H9 (cell line): ENCODE measurements at regions not wholly inside any gene's neighbourhood (a gene's known extent, or its start where the extent isn't known, plus 50 kb on each side); places are given as distances from the start of the nearest gene placed in this dataset.

Source experiments
- DNase-seq: peaks from one replicate; pipeline ENCODE4 v3.0.0-alpha.2; 2017
- H2AFZ ChIP-seq: one replicate; pipeline ENCODE4 v1.6.1; 2013; ENCODE audit warnings: mild to moderate bottlenecking, low read length, control low read depth, moderate library complexity
- H2AK5ac ChIP-seq: 2 replicates; pipeline ENCODE4 v1.6.1; 2013; ENCODE audit warnings: low read length, control low read depth, mixed read lengths; ENCODE audit not compliant: insufficient read length
- H2BK120ac ChIP-seq: one replicate; pipeline ENCODE4 v1.6.1; 2013; ENCODE audit warnings: low read depth, mild to moderate bottlenecking, low read length, control low read depth, inconsistent platforms; ENCODE audit not compliant: poor library complexity, severe bottlenecking
- H2BK12ac ChIP-seq: 2 replicates; pipeline ENCODE4 v1.6.1; 2013; ENCODE audit warnings: low read length, control low read depth, mixed read lengths, low read depth; ENCODE audit not compliant: insufficient read length
- H2BK15ac ChIP-seq: 2 replicates; pipeline ENCODE4 v1.6.1; 2013; ENCODE audit warnings: low read depth, low read length, control low read depth
- H2BK20ac ChIP-seq: one replicate; pipeline ENCODE4 v1.6.1; 2013; ENCODE audit warnings: low read depth, mild to moderate bottlenecking, low read length, control low read depth, inconsistent platforms; ENCODE audit not compliant: poor library complexity, severe bottlenecking
- H2BK5ac ChIP-seq: 2 replicates; pipeline ENCODE4 v1.6.1; 2013; ENCODE audit warnings: low read length, control low read depth, mixed read lengths; ENCODE audit not compliant: insufficient read length
- H3K14ac ChIP-seq: 2 replicates; pipeline ENCODE4 v1.6.1; 2013; ENCODE audit warnings: low read length, control low read depth; ENCODE audit not compliant: insufficient read depth
- H3K18ac ChIP-seq: 2 replicates; pipeline ENCODE4 v1.6.1; 2013; ENCODE audit warnings: low read depth, mild to moderate bottlenecking, mixed read lengths, low read length, control low read depth; ENCODE audit not compliant: insufficient read length
- H3K23ac ChIP-seq: 2 replicates; pipeline ENCODE4 v1.6.1; 2013; ENCODE audit warnings: low read length, control low read depth, mixed read lengths, low read depth; ENCODE audit not compliant: insufficient read length
- H3K23me2 ChIP-seq: 2 replicates; pipeline ENCODE4 v1.6.1; 2013; ENCODE audit warnings: low read depth, mild to moderate bottlenecking, mixed read lengths, low read length, control low read depth; ENCODE audit not compliant: insufficient read length, poor library complexity, severe bottlenecking
- H3K27ac ChIP-seq: 2 replicates; pipeline ENCODE4 v1.5.1; 2013; ENCODE audit warnings: low read length, control low read depth, mixed read lengths, low read depth; ENCODE audit not compliant: insufficient read length
- H3K27me3 ChIP-seq: 2 replicates; pipeline ENCODE4 v1.6.1; 2013; ENCODE audit warnings: low read length, control low read depth, inconsistent platforms; ENCODE audit not compliant: insufficient read depth
- H3K4ac ChIP-seq: 2 replicates; pipeline ENCODE4 v1.6.1; 2013; ENCODE audit warnings: low read depth, mild to moderate bottlenecking, control low read depth, inconsistent platforms, low read length, moderate library complexity
- H3K4me1 ChIP-seq: 2 replicates; pipeline ENCODE4 v1.6.1; 2013; ENCODE audit warnings: low read length, control low read depth, inconsistent platforms; ENCODE audit not compliant: insufficient read depth
- H3K4me2 ChIP-seq: 2 replicates; pipeline ENCODE4 v1.6.1; 2013; ENCODE audit warnings: low read length, control low read depth, mixed read lengths; ENCODE audit not compliant: insufficient read length, insufficient read depth
- H3K56ac ChIP-seq: 2 replicates; pipeline ENCODE4 v1.6.1; 2013; ENCODE audit warnings: low read depth, mild to moderate bottlenecking, mixed read lengths, low read length, control low read depth; ENCODE audit not compliant: insufficient read length
- H3K79me1 ChIP-seq: 2 replicates; pipeline ENCODE4 v1.6.1; 2013; ENCODE audit warnings: low read depth, mild to moderate bottlenecking, moderate library complexity, low read length, control low read depth, inconsistent platforms; ENCODE audit not compliant: insufficient read depth, poor library complexity, severe bottlenecking
- H3K79me2 ChIP-seq: 2 replicates; pipeline ENCODE4 v1.6.1; 2013; ENCODE audit warnings: low read length, control low read depth, inconsistent platforms; ENCODE audit not compliant: insufficient read depth
- H3K9ac ChIP-seq: 2 replicates; pipeline ENCODE4 v1.6.1; 2013; ENCODE audit warnings: low read length, control low read depth, mixed read lengths; ENCODE audit not compliant: insufficient read length; ENCODE audit errors: extremely low read depth
- H3K9me3 ChIP-seq: one replicate; pipeline ENCODE4 v1.6.1; 2013; ENCODE audit warnings: low read depth, low read length, inconsistent platforms; ENCODE audit not compliant: control insufficient read depth
- H3T11ph ChIP-seq: one replicate; pipeline ENCODE4 v1.6.1; 2013; ENCODE audit warnings: mild to moderate bottlenecking, low read length, control low read depth, inconsistent platforms
- H4K20me1 ChIP-seq: one replicate; pipeline ENCODE4 v1.6.1; 2013; ENCODE audit not compliant: control insufficient read depth, insufficient read length, insufficient read depth
- H4K5ac ChIP-seq: 2 replicates; pipeline ENCODE4 v1.6.1; 2013; ENCODE audit warnings: low read depth, mild to moderate bottlenecking, mixed read lengths, low read length, control low read depth; ENCODE audit not compliant: insufficient read length
- H4K8ac ChIP-seq: replicated peaks from 2 replicates; pipeline ENCODE4 v1.6.1; 2013; ENCODE audit warnings: low read length, control low read depth, mixed read lengths, low read depth; ENCODE audit not compliant: insufficient read length
- H4K91ac ChIP-seq: 2 replicates; pipeline ENCODE4 v1.6.1; 2013; ENCODE audit warnings: low read depth, mild to moderate bottlenecking, moderate library complexity, mixed read lengths, low read length, control low read depth; ENCODE audit not compliant: insufficient read length
- H3K27ac Mint-ChIP-seq, 3 experiments: 2 replicates in 2 of 3; 3 replicates in 1 of 3; pipeline ENCODE4 v1.8.0; 2020 to 2021; ENCODE audit warnings: mixed read lengths in 3 of 3, mild to moderate bottlenecking in 1 of 3, moderate library complexity in 1 of 3
- H3K27me3 Mint-ChIP-seq: 2 replicates; pipeline ENCODE4 v1.8.0; 2021; ENCODE audit warnings: low read depth, mild to moderate bottlenecking, moderate library complexity, mixed read lengths
- H3K36me3 Mint-ChIP-seq, 3 experiments: 2 replicates in 2 of 3; 3 replicates in 1 of 3; pipeline ENCODE4 v1.8.0; 2020 to 2021; ENCODE audit warnings: low read depth in 3 of 3, mixed read lengths in 3 of 3; ENCODE audit not compliant: insufficient read depth in 1 of 3
- H3K4me1 Mint-ChIP-seq, 2 experiments: 2 replicates each; pipeline ENCODE4 v1.8.0; 2020; ENCODE audit warnings: mixed read lengths in 2 of 2
- H3K4me3 Mint-ChIP-seq, 2 experiments: 2 replicates in 1 of 2; 3 replicates in 1 of 2; pipeline ENCODE4 v1.8.0; 2020 to 2021; ENCODE audit warnings: mild to moderate bottlenecking in 2 of 2, mixed read lengths in 2 of 2, moderate library complexity in 1 of 2
- H3K9me3 Mint-ChIP-seq, 2 experiments: 2 replicates in 1 of 2; 3 replicates in 1 of 2; pipeline ENCODE4 v1.8.0; 2020; ENCODE audit warnings: mild to moderate bottlenecking in 2 of 2, mixed read lengths in 2 of 2, moderate library complexity in 1 of 2
- CTCF ChIP-seq: fragments of 200-600 bp; sonication (generic); conservative IDR thresholded peaks from 3 replicates; pipeline ENCODE4 v1.8.0; 2021; ENCODE audit warnings: antibody characterized with exemption, mild to moderate bottlenecking
- WGBS: extraction: QIAGEN DNeasy Blood & Tissue Kit; methylation state at CpG from one replicate; pipeline ENCODE4 v1.1.7; 2013; ENCODE audit warnings: missing lambda C conversion rate, low lambda C conversion rate, mixed read lengths; ENCODE audit not compliant: insufficient read length; ENCODE audit errors: extremely low coverage; 5-methylcytosine and 5-hydroxymethylcytosine counted together

GRCh38 chr2:9760902-9761228 lies 82.4 kb upstream of the TAF1B start:
- H2AK5ac ChIP-seq = no peak overlapping the region
- no peak overlapping the region for H2BK20ac ChIP-seq
- no peak overlapping the region for H4K5ac ChIP-seq
- no peak overlapping the region for H2BK15ac ChIP-seq
- H2BK120ac ChIP-seq = no peak overlapping the region
- no peak overlapping the region for H3T11ph ChIP-seq
- no peak overlapping the region for H4K91ac ChIP-seq
- H3K14ac ChIP-seq = no peak overlapping the region
- H3K4ac ChIP-seq = no peak overlapping the region
- no peak for TF ChIP-seq CTCF
- no peak overlapping the region for H2BK5ac ChIP-seq
- no peak overlapping the region for H3K4me2 ChIP-seq
- no peaks in the 10 kb centered on the region for H3K36me3 Mint-ChIP-seq
- no peak overlapping the region for H2AFZ ChIP-seq
- H3K4me1 Mint-ChIP-seq = peaks cover 19 to 28% of the 10 kb centered on the region in 2 experiments
- no peak overlapping the region for H3K56ac ChIP-seq
- no peak overlapping the region for H3K4me3 Mint-ChIP-seq
- H4K20me1 ChIP-seq = no peaks in the 10 kb centered on the region
- H4K8ac ChIP-seq = no peak overlapping the region
- H3K18ac ChIP-seq = no peak overlapping the region
- WGBS = no CpG with 5 or more reads among the region's 7 CpGs
- H3K79me2 ChIP-seq = no peaks in the 10 kb centered on the region
- no peak overlapping the region for H2BK12ac ChIP-seq
- H3K27ac ChIP-seq = no peak overlapping the region
- no peak overlapping the region for H3K9ac ChIP-seq
- H3K9me3 Mint-ChIP-seq = no peaks in the 10 kb centered on the region; a peak in 1 of 5 replicates
- H3K4me1 ChIP-seq = peaks cover 7% of the 10 kb centered on the region; the same call in 1 of the 2 replicates
- no peaks in the 10 kb centered on the region for H3K23me2 ChIP-seq
- no peak overlapping the region for H3K27ac Mint-ChIP-seq
- H3K9me3 ChIP-seq = no peaks in the 10 kb centered on the region
- H3K27me3 ChIP-seq = no peaks in the 10 kb centered on the region
- H3K23ac ChIP-seq = no peak overlapping the region
- H3K79me1 ChIP-seq = no peaks in the 10 kb centered on the region
- H3K27me3 Mint-ChIP-seq = peaks cover 33% of the 10 kb centered on the region
- DNase-seq = no peak
